ENCODE measurements at regions not wholly inside any gene's neighbourhood (a gene's known extent, or its start where the extent isn't known, plus 50 kb on each side); places are given as distances from the start of the nearest gene placed in this dataset.

DNA sequence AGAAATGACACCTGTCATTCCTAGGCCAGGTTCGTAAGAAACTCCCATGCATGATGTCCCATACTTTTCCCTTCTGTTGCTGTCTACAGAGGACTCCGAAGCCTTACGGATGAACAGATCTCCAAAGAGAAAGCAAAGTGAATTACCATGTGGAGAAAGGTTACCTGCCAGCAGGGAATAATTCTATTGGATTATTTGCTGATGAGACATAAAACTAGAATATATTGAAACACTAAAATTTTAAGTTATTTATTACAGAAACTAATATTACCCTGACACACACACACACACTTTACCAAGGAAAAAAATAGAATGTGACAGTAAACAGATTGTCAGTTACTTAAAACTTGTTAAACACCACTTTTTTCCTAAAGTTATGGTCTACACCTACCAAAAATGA is 452.7 kb upstream of the DAB2 start:
- TF ChIP-seq, protein P1, sequence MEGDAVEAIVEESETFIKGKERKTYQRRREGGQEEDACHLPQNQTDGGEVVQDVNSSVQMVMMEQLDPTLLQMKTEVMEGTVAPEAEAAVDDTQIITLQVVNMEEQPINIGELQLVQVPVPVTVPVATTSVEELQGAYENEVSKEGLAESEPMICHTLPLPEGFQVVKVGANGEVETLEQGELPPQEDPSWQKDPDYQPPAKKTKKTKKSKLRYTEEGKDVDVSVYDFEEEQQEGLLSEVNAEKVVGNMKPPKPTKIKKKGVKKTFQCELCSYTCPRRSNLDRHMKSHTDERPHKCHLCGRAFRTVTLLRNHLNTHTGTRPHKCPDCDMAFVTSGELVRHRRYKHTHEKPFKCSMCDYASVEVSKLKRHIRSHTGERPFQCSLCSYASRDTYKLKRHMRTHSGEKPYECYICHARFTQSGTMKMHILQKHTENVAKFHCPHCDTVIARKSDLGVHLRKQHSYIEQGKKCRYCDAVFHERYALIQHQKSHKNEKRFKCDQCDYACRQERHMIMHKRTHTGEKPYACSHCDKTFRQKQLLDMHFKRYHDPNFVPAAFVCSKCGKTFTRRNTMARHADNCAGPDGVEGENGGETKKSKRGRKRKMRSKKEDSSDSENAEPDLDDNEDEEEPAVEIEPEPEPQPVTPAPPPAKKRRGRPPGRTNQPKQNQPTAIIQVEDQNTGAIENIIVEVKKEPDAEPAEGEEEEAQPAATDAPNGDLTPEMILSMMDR (IDR thresholded peaks at IDR 0.05; ENCODE audit: insufficient read depth, low read length, missing control alignments), result no peak
- no peak overlapping the region for H3K4me3 ChIP-seq (ENCODE audit: low read depth, low read length)
- no peak for DNase-seq (ENCODE audit: low read depth, low spot score)
- ChIA-PET POLR2A (no interaction called here), CTCF (no interaction called here)

DNA sequence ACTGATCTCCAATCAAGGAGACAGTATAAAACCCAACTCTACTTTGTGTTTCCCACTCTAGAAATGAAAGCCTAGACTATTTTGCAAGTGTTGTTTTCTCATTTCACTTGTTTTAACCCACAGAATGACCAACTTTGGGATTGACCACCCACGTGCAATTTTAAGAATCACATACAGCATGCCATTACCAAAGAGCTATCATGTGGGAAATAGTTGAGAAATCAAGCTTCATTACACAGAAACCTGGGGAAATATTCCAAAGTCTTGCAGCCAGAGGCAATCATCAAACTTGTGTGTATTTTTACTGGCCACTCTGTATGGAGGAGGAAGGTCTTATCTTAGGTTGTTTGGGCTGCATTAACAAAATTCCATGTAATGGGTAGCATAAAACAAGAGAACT is 451.4 kb upstream of the DAB2 start:
- ChIA-PET CTCF (no interaction called here), POLR2A (no interaction called here)
- H3K4me3 ChIP-seq (ENCODE audit: low read depth, low read length), result no peak overlapping the region
- TF ChIP-seq, protein P1 (IDR thresholded peaks at IDR 0.05; ENCODE audit: insufficient read depth, low read length, missing control alignments), result no peak
- DNase-seq (ENCODE audit: low read depth, low spot score), result no peak

DNA sequence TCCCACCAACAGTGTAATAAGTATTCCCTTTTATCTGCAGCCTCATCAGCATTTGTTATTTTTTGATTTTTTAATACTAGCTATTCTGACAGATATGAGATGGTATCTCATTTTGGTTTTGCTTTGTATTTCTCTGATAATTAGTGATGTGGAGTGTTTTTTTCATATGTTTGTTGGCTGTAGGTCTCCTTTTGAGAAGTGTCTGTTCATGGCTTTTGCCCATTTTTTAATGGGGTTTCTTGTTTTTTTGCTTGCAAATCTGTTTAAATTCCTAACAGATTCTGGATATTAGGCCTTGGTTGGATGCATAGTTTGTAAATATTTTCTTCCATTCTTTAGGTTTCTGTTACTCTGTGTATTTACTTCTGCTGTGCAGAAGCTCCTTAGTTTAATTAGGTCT is 445.4 kb upstream of the DAB2 start:
- H3K4me3 ChIP-seq (ENCODE audit: low read depth, low read length), result no peak overlapping the region
- DNase-seq (ENCODE audit: low read depth, low spot score), result no peak
- CTCF ChIA-PET, result no interaction called here
- TF ChIP-seq, protein P1 (IDR thresholded peaks at IDR 0.05; ENCODE audit: insufficient read depth, low read length, missing control alignments), result no peak
- POLR2A ChIA-PET, result no interaction called here

DNA sequence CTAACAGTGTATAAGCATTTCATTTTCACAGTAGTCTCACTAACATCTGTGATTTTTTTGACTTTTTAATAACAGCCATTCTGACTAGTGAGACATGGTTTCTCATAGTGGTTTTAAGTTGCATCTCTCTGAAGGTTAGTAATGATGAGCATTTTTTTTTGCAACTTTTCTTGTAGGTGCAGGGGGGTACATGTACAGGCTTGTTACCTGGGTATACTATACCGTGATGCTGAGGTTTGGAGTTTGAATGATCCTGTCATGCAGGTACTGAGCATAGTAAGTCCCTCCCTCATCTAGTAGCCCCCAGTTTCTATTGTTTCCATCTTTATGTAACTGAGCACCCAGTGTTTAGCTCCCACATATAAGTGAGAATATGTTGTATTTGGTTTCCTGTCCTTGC is 444.6 kb upstream of the DAB2 start:
- ChIA-PET CTCF (no interaction called here), POLR2A (no interaction called here)
- no peak for DNase-seq (ENCODE audit: low read depth, low spot score)
- H3K4me3 ChIP-seq (ENCODE audit: low read depth, low read length), result no peak overlapping the region
- TF ChIP-seq, protein P1 (IDR thresholded peaks at IDR 0.05; ENCODE audit: insufficient read depth, low read length, missing control alignments), result no peak

DNA sequence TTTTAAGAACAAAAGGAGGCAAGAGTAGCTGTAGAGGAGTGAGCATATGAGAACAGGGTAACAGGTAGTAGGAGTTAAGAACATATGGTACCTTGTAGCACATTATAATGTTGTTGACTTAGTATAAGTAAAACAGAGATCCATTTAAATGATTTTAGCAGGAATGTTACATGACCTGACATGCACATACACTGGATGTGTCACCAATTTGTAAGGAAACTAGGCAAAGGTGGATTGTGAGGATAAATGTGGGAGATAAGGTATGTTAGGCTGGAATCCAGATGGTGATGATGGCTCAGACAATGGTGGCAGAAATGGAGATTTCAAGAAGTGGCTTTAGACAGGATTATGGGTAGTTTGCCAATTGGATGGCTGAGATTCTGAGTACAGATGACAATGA is 443.1 kb upstream of the DAB2 start:
- no peak for DNase-seq (ENCODE audit: low read depth, low spot score)
- TF ChIP-seq, protein P1 (IDR thresholded peaks at IDR 0.05; ENCODE audit: insufficient read depth, low read length, missing control alignments), result no peak
- ChIA-PET POLR2A (no interaction called here), CTCF (no interaction called here)
- H3K4me3 ChIP-seq (ENCODE audit: low read depth, low read length), result no peak overlapping the region

GRCh38 chr5:39863926-39864552 is 439.3 kb upstream of the DAB2 start:
- ChIA-PET CTCF (interaction anchor here (1.1 kb wide), 1 partner anchor 825 kb away, joined by 3 read pairs; no protein-coding TSS in a partner anchor), POLR2A (no interaction called here)
- TF ChIP-seq, protein P1 (IDR thresholded peaks at IDR 0.05; ENCODE audit: insufficient read depth, low read length, missing control alignments), result no peak
- H3K4me3 ChIP-seq (ENCODE audit: low read depth, low read length), result no peak overlapping the region
- DNase-seq (ENCODE audit: low read depth, low spot score), result no peak
